ENCODE measurements at regions not wholly inside any gene's neighbourhood (a gene's known extent, or its start where the extent isn't known, plus 50 kb on each side); places are given as distances from the start of the nearest gene placed in this dataset.

GRCh38 chr5:124669300-124669648 lies 77.2 kb downstream of the ZNF608 start:
- TF ChIP-seq CTCF (optimal IDR thresholded peaks at IDR 0.05 in 1 of 3, IDR thresholded peaks at IDR 0.05 in 1 of 3, conservative IDR thresholded peaks at IDR 0.05 in 1 of 3; ENCODE audit: extremely low read depth in 1 of 3, insufficient read depth in 2 of 3, low read length in 3 of 3) = no peak
- no peak for TF ChIP-seq EZH2 (IDR thresholded peaks at IDR 0.05; ENCODE audit: low read length)

Data from keratinocyte (primary cell).